ENCODE measurements at regions not wholly inside any gene's neighbourhood (a gene's known extent, or its start where the extent isn't known, plus 50 kb on each side); places are given as distances from the start of the nearest gene placed in this dataset.

DNA sequence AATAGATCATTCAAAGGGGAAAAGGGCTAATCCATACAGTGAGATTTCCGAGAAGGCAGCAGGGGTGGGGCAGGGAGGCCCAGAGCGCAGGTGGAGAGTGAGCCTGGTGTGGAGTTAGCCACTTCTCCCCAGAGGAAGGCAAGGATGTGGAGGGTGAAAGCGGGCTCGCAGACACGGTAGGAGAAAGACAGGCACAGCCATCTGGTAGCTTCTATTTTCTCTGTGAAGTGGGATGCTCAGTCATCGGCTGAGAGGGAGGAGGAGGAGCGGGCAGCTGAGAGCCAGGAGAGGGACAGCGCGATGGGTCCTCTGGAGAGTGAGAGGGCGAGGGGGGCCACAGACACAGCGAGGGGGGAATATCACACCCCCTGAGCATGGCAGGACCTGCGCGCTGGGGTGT is 153.3 kb upstream of the NDUFV2 start:
- dilution Hi-C loops (cut with MboI; ENCODE audit: extremely low pct_ligation_motif_present, low sequenced_read_pairs): no loop called here
- Histone ChIP-seq H3K4me2 (ENCODE audit: control insufficient read depth, extremely low read depth, insufficient read depth, low read depth, low read length) (peak overlapping the region; percentile 87), H3K79me2 (ENCODE audit: control insufficient read depth, insufficient read depth, low read length) (no peaks in the 10 kb centered on the region), H3K4me1 (ENCODE audit: control insufficient read depth, extremely low read depth, insufficient read depth, low read length) (peaks cover 42% of the 10 kb centered on the region), H3K27me3 (ENCODE audit: control insufficient read depth, extremely low read depth, insufficient read depth, low read length) (no peaks in the 10 kb centered on the region), H3K4me3 (ENCODE audit: control insufficient read depth in 2 of 3, extremely low read depth in 1 of 3, insufficient read depth in 2 of 3, low read depth in 1 of 3, low read length in 3 of 3) (peak overlapping the region; percentile 24 to 69 (median 60)), H3K9me1 (ENCODE audit: control insufficient read depth, extremely low read depth, insufficient read depth, low read length) (no peaks in the 10 kb centered on the region), H3K9ac (ENCODE audit: control insufficient read depth, extremely low read depth, insufficient read depth, low read length) (peak overlapping the region; percentile 68), H3K27ac (ENCODE audit: control insufficient read depth, insufficient read depth, low read length) (peak overlapping the region; percentile 80), H3K9me3 (ENCODE audit: control insufficient read depth, low read depth, low read length) (peaks cover 4% of the 10 kb centered on the region), H2AFZ (ENCODE audit: control insufficient read depth, low read length) (peak overlapping the region; percentile 76), H4K20me1 (ENCODE audit: control insufficient read depth, extremely low read depth, insufficient read depth, low read length) (no peaks in the 10 kb centered on the region), H3K36me3 (ENCODE audit: control insufficient read depth in 2 of 2, extremely low read depth in 1 of 2, insufficient read depth in 2 of 2, low read length in 2 of 2) (no peaks in the 10 kb centered on the region)
- DNase-seq (ENCODE audit: low read depth, low spot score) (no peak), FAIRE-seq (no peak)
- TF ChIP-seq, protein P1, sequence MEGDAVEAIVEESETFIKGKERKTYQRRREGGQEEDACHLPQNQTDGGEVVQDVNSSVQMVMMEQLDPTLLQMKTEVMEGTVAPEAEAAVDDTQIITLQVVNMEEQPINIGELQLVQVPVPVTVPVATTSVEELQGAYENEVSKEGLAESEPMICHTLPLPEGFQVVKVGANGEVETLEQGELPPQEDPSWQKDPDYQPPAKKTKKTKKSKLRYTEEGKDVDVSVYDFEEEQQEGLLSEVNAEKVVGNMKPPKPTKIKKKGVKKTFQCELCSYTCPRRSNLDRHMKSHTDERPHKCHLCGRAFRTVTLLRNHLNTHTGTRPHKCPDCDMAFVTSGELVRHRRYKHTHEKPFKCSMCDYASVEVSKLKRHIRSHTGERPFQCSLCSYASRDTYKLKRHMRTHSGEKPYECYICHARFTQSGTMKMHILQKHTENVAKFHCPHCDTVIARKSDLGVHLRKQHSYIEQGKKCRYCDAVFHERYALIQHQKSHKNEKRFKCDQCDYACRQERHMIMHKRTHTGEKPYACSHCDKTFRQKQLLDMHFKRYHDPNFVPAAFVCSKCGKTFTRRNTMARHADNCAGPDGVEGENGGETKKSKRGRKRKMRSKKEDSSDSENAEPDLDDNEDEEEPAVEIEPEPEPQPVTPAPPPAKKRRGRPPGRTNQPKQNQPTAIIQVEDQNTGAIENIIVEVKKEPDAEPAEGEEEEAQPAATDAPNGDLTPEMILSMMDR (optimal IDR thresholded peaks at IDR 0.05 in 1 of 3, IDR thresholded peaks at IDR 0.05 in 1 of 3, conservative IDR thresholded peaks at IDR 0.05 in 1 of 3; ENCODE audit: extremely low read depth in 1 of 3, insufficient read depth in 2 of 3, low read length in 3 of 3): no peak
- TF ChIP-seq EZH2 (IDR thresholded peaks at IDR 0.05; ENCODE audit: low read length): no peak

DNA sequence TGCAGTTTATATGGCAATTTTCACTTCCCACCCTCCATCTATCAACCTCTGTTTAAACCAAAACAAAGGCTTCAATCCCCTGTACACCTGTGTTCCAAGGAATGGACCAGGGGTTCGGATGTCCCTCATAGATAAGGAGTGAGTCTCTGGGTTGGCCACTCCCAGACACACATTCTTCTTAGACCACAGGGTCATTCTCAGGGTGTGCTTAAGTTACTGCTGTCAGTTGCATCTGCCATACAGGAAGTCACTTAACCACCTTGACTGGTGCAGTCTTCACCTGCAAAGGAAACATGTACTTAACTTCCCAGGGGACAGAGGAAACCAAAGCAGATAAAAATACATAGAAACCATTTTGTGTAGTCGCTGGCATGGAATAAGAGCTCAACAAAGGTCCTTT is 151.0 kb upstream of the NDUFV2 start:
- DNase-seq (ENCODE audit: low read depth, low spot score) (no peak), FAIRE-seq (peak; percentile 60)
- no peak overlapping the region for H3K4me3 ChIP-seq (ENCODE audit: control insufficient read depth in 2 of 3, extremely low read depth in 1 of 3, insufficient read depth in 2 of 3, low read depth in 1 of 3, low read length in 3 of 3)
- no peaks in the 10 kb centered on the region for H3K79me2 ChIP-seq (ENCODE audit: control insufficient read depth, insufficient read depth, low read length)
- no peak overlapping the region for H2AFZ ChIP-seq (ENCODE audit: control insufficient read depth, low read length)
- peaks cover 3% of the 10 kb centered on the region for H3K9me3 ChIP-seq (ENCODE audit: control insufficient read depth, low read depth, low read length)
- no peaks in the 10 kb centered on the region for H3K9me1 ChIP-seq (ENCODE audit: control insufficient read depth, extremely low read depth, insufficient read depth, low read length)
- peaks cover 30% of the 10 kb centered on the region for H3K4me1 ChIP-seq (ENCODE audit: control insufficient read depth, extremely low read depth, insufficient read depth, low read length)
- no peak overlapping the region for H3K9ac ChIP-seq (ENCODE audit: control insufficient read depth, extremely low read depth, insufficient read depth, low read length)
- H3K27ac ChIP-seq (ENCODE audit: control insufficient read depth, insufficient read depth, low read length): no peak overlapping the region
- H3K27me3 ChIP-seq (ENCODE audit: control insufficient read depth, extremely low read depth, insufficient read depth, low read length): no peaks in the 10 kb centered on the region
- H3K4me2 ChIP-seq (ENCODE audit: control insufficient read depth, extremely low read depth, insufficient read depth, low read depth, low read length): no peak overlapping the region
- H4K20me1 ChIP-seq (ENCODE audit: control insufficient read depth, extremely low read depth, insufficient read depth, low read length): no peaks in the 10 kb centered on the region
- H3K36me3 ChIP-seq (ENCODE audit: control insufficient read depth in 2 of 2, extremely low read depth in 1 of 2, insufficient read depth in 2 of 2, low read length in 2 of 2): no peaks in the 10 kb centered on the region
- dilution Hi-C loops (cut with MboI; ENCODE audit: extremely low pct_ligation_motif_present, low sequenced_read_pairs): no loop called here
- no peak for TF ChIP-seq EZH2 (IDR thresholded peaks at IDR 0.05; ENCODE audit: low read length)
- TF ChIP-seq, protein P1 (optimal IDR thresholded peaks at IDR 0.05 in 1 of 3, IDR thresholded peaks at IDR 0.05 in 1 of 3, conservative IDR thresholded peaks at IDR 0.05 in 1 of 3; ENCODE audit: extremely low read depth in 1 of 3, insufficient read depth in 2 of 3, low read length in 3 of 3): no peak
